COLO668 (cell line): ENCODE measurements at regions not wholly inside any gene's neighbourhood (a gene's known extent, or its start where the extent isn't known, plus 50 kb on each side); places are given as distances from the start of the nearest gene placed in this dataset.
"Not testable (repeated sequence)": the region's sequence is repeated elsewhere in the genome, so short reads cannot be mapped to it uniquely, and the experiment has no call there.

Experiments
- DNase-seq: peaks from one replicate; lab custom pipeline; 2025; ENCODE audit not compliant: unreplicated experiment; lab: John Stamatoyannopoulos, UW

GRCh38 chr2:12435430-12436222, 281.1 kb upstream of the TRIB2 start:
- no peak for DNase-seq

- no peak for DNase-seq
Observed at GRCh38 chr2:12436483-12436882, 280.3 kb upstream of the TRIB2 start.

DNA sequence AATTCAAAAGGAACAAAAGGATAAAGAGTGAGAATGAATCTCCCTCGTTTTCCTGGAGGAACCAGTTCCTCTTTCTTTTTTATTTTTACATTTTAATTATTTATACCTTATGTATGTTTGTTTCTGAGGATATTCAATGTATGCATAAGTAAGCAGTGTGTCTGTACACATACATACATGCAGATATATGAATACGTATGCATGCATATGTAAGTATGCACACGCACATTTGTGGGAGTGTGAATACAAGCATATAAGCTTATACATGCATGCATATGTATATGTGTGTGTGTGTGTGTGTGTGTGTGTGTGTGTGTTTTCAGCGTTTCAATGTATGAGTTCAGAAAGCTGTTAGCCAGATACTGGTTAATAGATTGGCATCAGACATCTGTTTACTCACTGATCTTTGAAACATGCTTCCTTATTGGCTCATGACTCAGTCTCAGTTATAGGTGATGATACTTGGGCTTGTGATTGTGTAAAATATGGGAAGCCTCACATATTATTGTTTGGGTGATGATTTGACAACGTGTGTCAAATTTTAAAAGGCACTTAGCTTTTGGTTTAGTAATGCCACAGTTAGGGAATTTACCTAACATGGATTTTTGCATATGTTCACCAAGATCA, 279.7 kb upstream of the TRIB2 start:
- no peak for DNase-seq

- no peak for DNase-seq
Observed at GRCh38 chr2:12440731-12441130, 276.0 kb upstream of the TRIB2 start.

DNA sequence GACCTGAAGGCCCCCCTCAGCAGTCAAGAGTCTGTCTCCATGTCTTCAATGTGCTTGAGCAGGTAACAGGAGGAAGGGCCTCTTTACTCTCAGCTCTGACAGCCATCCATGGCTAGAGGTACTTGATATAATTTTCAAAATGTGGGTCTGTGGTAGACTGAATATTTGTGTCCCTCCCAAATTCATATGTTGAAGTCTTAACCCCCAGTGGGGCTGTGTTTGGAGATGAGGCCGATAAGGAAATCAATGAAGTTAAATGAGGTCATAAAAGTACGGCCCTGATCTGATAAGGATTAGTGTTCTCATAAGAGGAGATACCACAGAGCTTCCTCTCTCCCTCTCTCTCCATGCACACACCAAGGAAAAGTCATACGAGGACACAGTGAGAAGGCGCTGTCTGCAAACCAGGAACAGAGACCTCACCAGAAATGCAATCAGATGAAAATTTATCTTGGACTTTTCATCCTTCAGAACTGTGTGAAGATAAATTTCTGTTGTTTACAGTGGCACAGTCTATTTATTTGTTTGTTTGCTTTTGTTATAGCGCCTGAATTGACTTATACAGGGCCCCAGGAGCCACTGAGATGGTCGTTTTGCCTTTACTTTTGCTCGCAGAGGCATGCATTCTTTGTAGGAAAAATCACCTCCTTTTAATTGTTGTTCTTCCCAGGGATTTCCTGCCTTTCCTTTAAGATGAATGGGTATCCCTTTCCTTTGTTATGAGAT, 274.8 kb upstream of the TRIB2 start:
- no peak for DNase-seq

DNA sequence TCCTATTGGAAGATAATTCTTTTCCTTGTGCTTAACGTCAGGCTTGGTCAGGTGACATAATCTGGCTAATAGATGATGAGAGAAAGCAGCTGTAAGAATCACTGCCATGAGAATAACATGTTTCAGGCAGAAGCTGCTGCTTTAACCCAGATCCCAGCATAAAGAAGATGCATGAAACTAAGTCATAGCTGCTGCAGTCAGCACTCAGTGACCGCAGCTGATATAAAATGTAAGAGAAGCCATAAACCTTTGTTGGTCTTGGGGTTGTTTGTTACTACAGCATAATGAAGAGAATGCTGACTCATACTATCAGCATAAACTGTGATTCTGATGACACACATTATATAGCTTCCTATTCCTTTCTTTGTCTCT, 274.3 kb upstream of the TRIB2 start:
- no peak for DNase-seq

DNA sequence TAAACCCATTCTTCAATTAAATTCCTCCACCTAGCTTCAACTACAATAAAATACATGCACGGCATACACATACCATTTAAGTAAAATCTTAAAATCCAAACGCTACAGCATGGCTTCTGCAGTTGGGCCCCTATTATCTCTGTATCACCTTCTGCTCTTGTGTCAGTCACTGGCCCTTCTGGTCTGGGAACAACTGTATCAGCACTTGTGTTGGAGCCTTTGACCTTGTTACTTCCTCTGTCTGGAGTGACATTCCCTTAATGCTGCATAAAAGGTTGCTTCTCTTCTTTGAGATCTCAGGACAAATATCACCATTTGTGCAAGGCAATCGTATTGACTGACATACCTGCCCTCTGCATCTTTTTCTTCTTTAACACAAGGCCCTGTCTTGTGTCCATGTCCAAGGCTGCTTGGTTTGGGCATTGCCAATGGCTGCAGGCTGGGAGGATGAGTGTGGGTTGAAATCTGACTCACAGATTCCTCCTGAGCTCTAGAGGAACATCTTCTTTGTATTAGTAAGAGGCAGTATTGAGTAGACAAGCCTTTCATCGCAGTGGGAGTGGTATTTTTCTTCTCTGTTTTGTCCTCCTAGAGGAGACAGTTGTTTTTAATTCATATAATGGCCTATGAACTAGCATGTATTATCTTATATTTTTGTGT, 267.8 kb upstream of the TRIB2 start:
- DNase-seq: no peak

GRCh38 chr2:12451726-12452125, 265.0 kb upstream of the TRIB2 start:
- DNase-seq: no peak

- no peak for DNase-seq
Observed at GRCh38 chr2:12452185-12452584, 264.6 kb upstream of the TRIB2 start.

- no peak for DNase-seq
Observed at GRCh38 chr2:12453731-12454130, 263.0 kb upstream of the TRIB2 start.

DNA sequence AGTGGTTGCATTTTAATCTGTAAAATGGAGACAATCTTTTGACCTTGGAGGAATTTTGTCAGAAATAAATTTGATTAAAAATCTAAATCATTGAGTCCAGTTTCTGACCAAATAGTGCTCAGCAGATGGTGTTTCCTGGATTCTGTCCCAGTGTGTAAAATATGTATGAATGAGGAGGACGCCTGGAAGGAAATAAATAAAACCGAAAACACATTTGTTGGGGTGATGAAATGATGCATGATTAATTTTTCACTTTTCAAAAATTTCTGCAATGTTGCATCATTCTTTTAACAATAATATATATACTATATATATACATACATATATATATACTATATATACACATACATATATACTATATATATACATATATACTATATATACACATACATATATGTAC, 261.1 kb upstream of the TRIB2 start:
- no peak for DNase-seq

DNA sequence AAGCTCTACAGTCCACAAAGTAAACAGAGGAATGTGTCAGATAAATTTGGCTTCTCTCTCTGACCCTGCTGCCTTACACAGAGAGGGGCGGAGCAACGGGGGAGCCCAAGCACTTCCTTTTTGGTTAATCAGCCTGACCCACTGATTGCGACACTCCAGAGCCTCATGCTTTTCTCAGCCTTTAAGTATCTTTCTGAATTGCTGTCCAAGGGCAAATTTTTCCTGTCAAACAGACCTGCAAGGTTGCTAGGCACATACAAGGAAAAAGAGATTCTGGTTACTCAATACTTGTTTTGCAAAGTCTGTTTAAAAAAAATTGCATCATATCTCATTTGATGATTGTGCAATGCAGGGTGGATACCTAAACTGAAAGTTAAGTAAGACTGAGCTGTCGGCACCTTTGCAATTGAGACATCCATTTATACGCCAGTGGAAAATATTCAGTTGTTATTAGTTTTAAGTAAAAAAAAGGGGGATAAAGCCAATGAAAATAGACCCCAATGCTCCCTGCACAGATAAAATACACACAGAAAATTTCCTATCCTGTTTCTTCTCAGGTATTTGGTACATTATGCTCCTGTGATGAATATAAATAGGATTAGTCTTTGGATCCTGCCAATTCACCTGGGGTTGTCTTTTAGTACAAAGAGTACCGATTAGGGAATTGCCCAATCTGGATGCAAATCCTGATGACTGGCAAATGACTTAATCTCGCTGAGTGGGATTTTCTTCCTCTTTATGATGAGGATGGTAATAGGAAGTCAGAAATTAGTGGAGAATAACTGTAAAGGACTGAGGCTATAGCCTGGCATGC, 260.2 kb upstream of the TRIB2 start:
- DNase-seq: peak; percentile 14

DNA sequence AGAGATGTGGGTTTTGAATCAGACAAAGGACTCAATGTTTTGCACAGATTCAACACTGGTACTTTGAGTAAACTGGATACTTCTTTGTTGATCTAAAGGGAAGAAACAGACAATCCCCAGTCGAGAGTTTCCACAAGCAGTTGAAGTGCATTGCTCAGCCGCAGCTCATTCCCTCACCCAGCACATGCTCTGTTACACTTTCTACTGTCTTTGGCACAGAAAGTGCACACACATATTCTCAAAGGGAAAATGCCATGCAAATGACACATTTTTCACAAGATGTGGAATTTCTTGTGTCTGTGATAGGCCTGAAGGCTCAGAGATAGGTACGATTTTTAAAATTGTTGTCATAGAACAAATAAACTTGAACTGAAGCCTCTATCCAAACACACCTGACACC, 258.9 kb upstream of the TRIB2 start:
- DNase-seq: no peak

- DNase-seq: no peak
Observed at GRCh38 chr2:12463189-12463588, 253.5 kb upstream of the TRIB2 start.

GRCh38 chr2:12465631-12466135, 251.1 kb upstream of the TRIB2 start:
- no peak for DNase-seq

DNA sequence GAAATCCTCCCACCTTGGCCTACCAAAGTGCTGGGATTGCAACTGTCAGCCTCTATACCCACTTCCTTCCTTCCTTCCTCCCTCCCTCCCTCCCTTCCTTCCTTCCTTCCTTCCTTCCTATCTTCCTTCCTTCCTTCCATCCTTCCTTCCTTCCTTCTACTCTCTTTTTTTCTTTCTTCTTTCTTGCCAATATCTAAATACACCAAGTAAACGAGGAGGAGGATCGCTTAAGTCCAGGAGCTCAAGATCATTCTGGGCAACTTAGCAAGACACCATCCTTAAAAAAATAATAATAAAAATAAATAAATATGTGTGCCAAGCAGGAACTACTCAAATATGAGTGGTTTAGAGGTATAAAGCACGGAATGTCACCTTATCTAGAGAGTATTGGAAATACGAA, 249.4 kb upstream of the TRIB2 start:
- no peak for DNase-seq

DNA sequence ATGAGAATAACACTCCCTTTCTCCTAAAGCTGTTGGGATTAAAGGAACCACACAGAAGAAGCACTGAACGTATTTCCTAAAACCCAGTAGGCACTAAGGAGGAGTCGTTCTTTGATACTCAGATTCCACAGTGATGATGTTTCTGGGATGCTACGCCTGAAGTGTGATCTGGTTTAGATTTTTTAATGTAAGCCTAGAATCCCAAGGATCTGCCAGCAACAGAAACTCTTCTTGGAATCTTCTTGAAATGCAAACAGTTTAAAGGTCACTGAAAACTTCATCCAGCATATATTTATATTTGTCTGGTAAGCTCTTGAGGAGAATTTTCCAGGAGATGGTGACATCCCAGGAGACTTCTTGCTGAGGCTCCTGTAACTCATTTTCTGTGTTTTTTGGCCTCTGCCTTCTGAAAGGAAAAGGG, 247.6 kb upstream of the TRIB2 start:
- DNase-seq: no peak

- DNase-seq: not testable (repeated sequence)
Observed at GRCh38 chr2:12472265-12472664, 244.5 kb upstream of the TRIB2 start.

DNA sequence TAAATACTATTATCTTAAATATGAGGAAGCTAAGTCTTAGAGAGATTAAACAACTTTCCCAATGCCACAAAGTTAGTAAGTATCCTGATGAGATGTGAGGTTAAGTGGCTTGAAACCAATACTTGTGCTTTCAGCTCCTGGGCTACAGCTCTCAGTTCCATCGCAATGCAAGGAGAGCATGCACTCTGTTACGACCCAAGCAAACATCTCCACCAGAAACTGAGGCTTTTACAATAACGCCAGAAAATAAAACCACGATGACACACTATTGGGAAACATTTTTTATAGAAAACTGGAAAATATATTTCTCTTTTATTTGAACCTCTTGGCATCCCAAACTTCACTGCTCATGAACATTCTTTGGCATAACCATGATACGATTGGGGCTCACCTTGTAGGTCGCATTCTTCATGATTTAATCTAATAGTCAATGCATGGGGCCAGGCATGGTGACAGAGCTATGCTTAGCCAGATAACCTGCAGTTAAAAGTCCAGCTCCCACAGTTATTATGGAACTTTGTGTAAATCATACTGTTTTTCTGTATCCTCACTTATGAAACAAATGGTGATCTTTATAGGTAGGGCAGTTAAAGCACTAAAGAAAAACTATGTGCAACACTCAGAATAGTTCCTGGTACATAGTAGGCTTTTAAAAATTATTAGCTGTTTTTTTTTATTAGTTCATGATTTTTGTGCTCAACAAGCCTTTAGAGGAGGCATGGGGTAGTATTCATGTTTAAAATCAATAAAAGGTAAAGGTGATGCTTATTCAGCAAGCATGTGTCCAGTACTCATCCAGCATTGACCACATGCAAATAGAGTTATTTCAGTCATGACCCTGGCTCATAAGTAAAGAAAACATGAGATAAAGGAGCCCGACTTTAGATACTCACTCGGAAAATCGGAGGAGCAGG, 238.3 kb upstream of the TRIB2 start:
- no peak for DNase-seq
